Activated T-helper 1 cell treated with anti-CD3 and anti-CD28 coated beads, Interleukin-12 subunit alpha, Interleukin-12 subunit beta, Interleukin-2, Interleukin-4 antibody, amounts not matched to agents 30 ng/mL and 10 ng/mL and 1 ng/mL, durations not matched to agents 14 hours and 24 hours and 36 hours (primary cell): ENCODE measurements at regions not wholly inside any gene's neighbourhood (a gene's known extent, or its start where the extent isn't known, plus 50 kb on each side); places are given as distances from the start of the nearest gene placed in this dataset.
A peak's percentile ranks its signal among the peaks of the same experiment; 100 is the strongest.

Source experiments
- DNase-seq: peaks from one replicate; pipeline ENCODE4 v3.0.0; 2021; ENCODE audit warnings: low spot score
- H3K27ac Mint-ChIP-seq: one replicate; pipeline ENCODE4 v1.8.0; 2021; ENCODE audit warnings: mild to moderate bottlenecking, mixed read lengths
- H3K27me3 Mint-ChIP-seq: one replicate; pipeline ENCODE4 v1.8.0; 2022; ENCODE audit warnings: mild to moderate bottlenecking, moderate library complexity, mixed read lengths; ENCODE audit not compliant: insufficient read depth
- H3K36me3 Mint-ChIP-seq: one replicate; pipeline ENCODE4 v1.8.0; 2021; ENCODE audit warnings: low read depth, mixed read lengths
- H3K4me1 Mint-ChIP-seq: one replicate; pipeline ENCODE4 v1.8.0; 2021; ENCODE audit warnings: low read depth, mixed read lengths
- H3K4me3 Mint-ChIP-seq: one replicate; pipeline ENCODE4 v1.8.0; 2021; ENCODE audit warnings: mild to moderate bottlenecking, moderate library complexity, mixed read lengths
- H3K9me3 Mint-ChIP-seq: one replicate; pipeline ENCODE4 v1.8.0; 2021; ENCODE audit warnings: mixed read lengths
- intact Hi-C: fragments of 100-400 bp; cut with micrococcal nuclease; formaldehyde crosslinking; loops from one replicate; pipeline ENCODE4 v1.15.1; 2024

DNA sequence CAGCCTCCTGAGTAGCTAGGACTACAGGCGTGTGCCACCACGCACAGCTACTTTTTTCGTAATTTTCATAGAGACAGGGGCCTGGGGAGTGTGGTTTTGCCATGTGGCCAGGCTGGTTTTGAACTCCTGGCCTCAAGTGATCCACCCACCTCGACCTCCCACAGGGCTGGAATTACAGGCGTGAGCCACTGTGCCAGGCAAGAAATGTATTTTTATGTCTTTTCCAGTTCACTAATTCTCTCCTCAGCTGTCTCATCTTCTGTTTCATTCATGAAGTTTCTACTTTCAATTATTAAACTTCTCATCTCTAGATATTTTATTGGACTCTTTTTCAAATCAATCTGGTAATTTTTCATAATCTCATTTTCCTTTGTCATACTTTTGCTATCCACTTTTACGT lies 72.1 kb upstream of the DISP3 start:
- H3K9me3 Mint-ChIP-seq, result peaks cover 36% of the 10 kb centered on the region
- no peak for DNase-seq
- H3K36me3 Mint-ChIP-seq, result peaks cover 10% of the 10 kb centered on the region
- peaks cover 23% of the 10 kb centered on the region for H3K4me1 Mint-ChIP-seq
- H3K27me3 Mint-ChIP-seq, result peaks cover 6% of the 10 kb centered on the region
- peak overlapping the region; percentile 48 for H3K4me3 Mint-ChIP-seq
- intact Hi-C loops, result no loop called here
- peak overlapping the region; percentile 67 for H3K27ac Mint-ChIP-seq

DNA sequence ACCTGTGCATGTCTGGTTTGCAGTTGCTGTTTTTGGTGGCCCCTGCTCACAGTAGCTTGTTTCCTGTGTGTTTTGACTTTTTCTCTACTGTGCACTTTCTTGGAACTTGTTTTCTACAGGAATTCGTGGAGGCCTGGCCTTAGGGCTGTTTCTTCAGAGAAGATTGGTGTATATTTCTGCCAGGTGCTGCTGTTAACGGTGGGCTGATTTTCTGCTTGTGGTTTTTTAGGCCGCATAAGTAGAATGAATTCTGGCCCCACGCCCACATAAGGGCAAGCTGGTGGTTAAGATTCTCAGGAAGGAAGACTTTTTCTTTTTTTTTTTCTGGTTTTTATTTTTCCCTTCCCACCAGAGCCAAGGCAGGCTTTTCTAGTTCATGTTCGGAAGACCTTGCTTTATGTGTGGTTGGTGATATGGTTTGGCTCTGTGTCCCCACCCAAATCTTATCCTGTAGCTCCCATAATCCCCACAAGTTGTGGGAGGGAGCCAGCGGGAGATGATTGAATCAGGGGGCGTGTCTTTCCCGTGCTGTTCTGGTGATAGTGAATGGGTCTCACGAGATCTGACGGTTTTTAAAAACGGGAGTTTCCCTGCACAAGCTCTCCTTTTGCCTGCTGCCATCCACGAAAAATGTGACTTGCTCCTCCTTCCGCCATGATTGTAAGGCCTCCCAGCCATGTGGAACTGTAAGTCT lies 71.5 kb upstream of the DISP3 start:
- peaks cover 10% of the 10 kb centered on the region for H3K36me3 Mint-ChIP-seq
- H3K9me3 Mint-ChIP-seq, result peaks cover 36% of the 10 kb centered on the region
- intact Hi-C loops, result no loop called here
- H3K4me1 Mint-ChIP-seq, result peaks cover 23% of the 10 kb centered on the region
- DNase-seq, result peak; percentile 15
- H3K27ac Mint-ChIP-seq, result peak overlapping the region; percentile 67
- peak overlapping the region; percentile 48 for H3K4me3 Mint-ChIP-seq
- H3K27me3 Mint-ChIP-seq, result peaks cover 6% of the 10 kb centered on the region

DNA sequence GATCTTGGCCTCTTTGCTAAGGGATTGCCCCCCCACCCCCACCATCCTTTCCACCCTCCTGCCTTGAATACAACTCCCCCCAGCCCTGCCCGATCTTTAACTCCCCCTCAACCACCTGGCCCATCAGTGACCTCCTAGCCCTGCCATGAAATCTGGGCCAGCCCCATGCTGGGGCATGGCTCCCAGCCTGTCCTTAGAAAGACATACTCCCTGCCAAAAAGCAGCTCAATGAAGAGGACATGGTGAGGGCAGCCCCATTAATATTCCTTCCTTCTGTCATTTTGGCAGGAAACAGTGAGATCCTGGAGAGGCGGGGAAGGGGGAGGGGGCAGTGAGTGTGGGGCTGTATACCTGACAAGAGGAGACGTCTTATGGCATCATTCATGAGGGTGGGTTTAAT lies 66.8 kb upstream of the DISP3 start:
- DNase-seq, result no peak
- no peak overlapping the region for H3K27ac Mint-ChIP-seq
- peaks cover 17% of the 10 kb centered on the region for H3K9me3 Mint-ChIP-seq
- intact Hi-C loops, result no loop called here
- no peak overlapping the region for H3K4me3 Mint-ChIP-seq
- peaks cover 19% of the 10 kb centered on the region for H3K4me1 Mint-ChIP-seq
- no peaks in the 10 kb centered on the region for H3K27me3 Mint-ChIP-seq
- peaks cover 6% of the 10 kb centered on the region for H3K36me3 Mint-ChIP-seq

DNA sequence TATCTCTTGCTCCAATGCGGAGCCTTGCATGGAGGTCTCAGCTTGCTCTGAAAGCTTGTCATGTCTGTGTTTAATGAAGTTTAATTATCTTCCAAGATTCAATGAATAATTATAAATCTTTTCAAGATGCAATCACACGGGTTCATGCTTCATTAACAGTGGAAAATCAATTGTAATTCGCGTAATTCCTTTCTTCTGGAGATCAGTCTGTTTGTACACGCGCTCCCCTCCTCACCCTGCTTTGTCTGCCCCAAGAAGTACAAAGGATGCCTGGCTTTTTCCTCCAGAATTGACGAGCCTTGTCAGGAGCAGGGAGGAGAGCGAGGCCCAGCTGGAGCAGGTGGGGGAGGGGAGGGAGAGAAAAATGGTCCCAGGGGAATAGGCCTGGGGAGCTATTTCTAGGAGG lies 65.0 kb upstream of the DISP3 start:
- H3K27me3 Mint-ChIP-seq, result no peaks in the 10 kb centered on the region
- no peak overlapping the region for H3K4me3 Mint-ChIP-seq
- H3K4me1 Mint-ChIP-seq, result peaks cover 2% of the 10 kb centered on the region
- intact Hi-C loops, result no loop called here
- no peak overlapping the region for H3K27ac Mint-ChIP-seq
- H3K36me3 Mint-ChIP-seq, result no peaks in the 10 kb centered on the region
- DNase-seq, result no peak
- H3K9me3 Mint-ChIP-seq, result peaks cover 2% of the 10 kb centered on the region

DNA sequence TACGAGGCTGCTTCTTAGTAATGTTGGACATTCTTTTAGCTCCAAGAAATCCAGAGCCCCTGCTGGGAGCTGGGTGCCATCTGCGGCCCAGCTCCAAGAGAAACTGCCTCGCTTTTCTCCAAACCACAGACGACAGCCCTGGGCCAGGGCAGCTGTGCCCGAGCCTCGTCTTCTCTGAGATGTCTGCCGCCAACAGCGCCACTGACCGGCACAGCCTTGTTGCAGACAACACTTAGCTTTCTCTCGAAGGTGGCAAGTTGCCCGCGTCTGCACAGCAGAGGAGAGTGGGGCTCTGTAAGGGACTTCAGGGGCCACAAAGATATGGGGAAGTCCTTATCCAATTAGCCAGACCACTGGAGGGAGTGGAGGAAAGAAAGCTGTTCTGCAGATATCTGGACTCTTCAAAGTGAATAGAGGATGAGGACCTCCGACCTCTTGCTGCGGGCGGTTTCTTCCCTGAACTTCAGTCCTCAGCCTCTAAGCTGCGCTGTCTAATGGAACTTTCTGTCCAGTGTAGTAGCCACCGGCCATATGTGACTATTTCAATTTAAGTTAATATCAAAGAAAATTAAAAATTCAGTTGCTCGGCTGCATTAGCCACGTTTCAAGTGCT lies 63.9 kb upstream of the DISP3 start:
- DNase-seq, result no peak
- H3K36me3 Mint-ChIP-seq, result no peaks in the 10 kb centered on the region

DNA sequence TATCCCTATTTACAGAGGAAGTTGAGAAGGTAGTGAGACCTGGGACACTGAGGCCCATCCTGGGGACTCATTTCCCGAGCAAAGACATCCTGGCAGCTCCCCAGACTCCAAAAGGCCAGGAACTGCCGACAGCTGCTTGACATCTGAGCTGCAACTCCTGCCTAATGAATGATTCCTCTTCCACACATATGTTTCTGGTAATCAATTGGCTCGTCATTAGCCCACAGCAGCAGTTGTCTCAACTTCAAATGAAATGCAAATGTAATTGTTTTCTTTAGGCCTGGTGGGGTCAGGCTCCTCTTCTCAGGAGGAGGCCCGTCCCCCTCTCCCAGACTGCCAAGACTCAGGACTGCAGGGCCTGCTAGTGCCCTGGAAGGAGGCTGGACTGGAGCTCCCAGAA lies 61.8 kb upstream of the DISP3 start:
- Mint-ChIP-seq H3K27me3 (peaks cover 4% of the 10 kb centered on the region), H3K4me3 (no peak overlapping the region), H3K27ac (no peak overlapping the region), H3K36me3 (no peaks in the 10 kb centered on the region), H3K9me3 (no peaks in the 10 kb centered on the region), H3K4me1 (no peaks in the 10 kb centered on the region)
- DNase-seq, result no peak
- intact Hi-C loops, result no loop called here

More for the DNA sequence above, 63.9 kb upstream of the DISP3 start:
- Mint-ChIP-seq H3K27ac (no peak overlapping the region), H3K9me3 (no peaks in the 10 kb centered on the region), H3K27me3 (no peaks in the 10 kb centered on the region), H3K4me1 (no peaks in the 10 kb centered on the region), H3K4me3 (no peak overlapping the region)
- intact Hi-C loops, result no loop called here

DNA sequence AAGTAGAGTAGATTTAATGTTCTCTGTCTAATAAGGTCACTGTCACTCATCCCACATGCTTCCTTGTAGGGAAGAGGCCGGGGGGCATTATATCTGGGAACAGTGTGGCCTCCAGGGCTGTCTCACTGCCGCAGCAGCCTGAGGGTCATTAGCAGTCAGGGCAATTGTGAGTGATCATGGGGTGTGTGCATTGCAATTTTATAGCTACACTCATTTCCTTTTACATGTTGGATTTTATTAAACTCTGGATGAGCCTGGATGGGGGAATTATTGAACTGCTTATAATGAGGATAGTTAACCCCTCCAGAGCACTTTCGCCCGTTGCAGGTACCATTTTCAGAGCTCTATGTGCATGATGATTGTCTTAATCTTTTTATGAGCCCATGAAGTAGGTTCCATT lies 60.9 kb upstream of the DISP3 start:
- no peaks in the 10 kb centered on the region for H3K9me3 Mint-ChIP-seq
- DNase-seq, result no peak
- H3K27me3 Mint-ChIP-seq, result peaks cover 4% of the 10 kb centered on the region
- intact Hi-C loops, result no loop called here
- H3K27ac Mint-ChIP-seq, result no peak overlapping the region
- no peaks in the 10 kb centered on the region for H3K36me3 Mint-ChIP-seq
- H3K4me1 Mint-ChIP-seq, result no peaks in the 10 kb centered on the region
- no peak overlapping the region for H3K4me3 Mint-ChIP-seq

DNA sequence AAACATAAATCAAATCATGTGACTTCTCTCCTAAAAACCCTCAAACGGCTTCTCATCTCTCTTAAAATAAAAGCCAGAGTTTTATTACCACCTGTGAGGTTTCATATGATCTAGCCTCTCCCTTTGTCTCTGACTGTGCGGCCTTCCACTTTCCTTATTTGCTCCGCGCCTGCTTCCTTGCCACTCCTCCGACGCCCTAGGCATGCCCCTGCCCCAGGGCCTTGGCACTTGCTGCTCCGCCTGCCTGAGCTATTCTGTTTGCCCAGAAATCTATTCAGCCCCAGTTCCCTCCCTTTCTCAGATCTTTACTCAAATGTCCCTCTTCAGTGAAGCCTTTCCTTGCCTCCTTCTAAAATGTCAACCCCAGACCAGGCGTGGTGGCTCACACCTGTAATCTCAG lies 57.5 kb upstream of the DISP3 start:
- Mint-ChIP-seq H3K36me3 (no peaks in the 10 kb centered on the region), H3K4me3 (no peak overlapping the region), H3K9me3 (no peaks in the 10 kb centered on the region), H3K27ac (no peak overlapping the region), H3K27me3 (peaks cover 4% of the 10 kb centered on the region), H3K4me1 (no peaks in the 10 kb centered on the region)
- intact Hi-C loops, result no loop called here
- no peak for DNase-seq

DNA sequence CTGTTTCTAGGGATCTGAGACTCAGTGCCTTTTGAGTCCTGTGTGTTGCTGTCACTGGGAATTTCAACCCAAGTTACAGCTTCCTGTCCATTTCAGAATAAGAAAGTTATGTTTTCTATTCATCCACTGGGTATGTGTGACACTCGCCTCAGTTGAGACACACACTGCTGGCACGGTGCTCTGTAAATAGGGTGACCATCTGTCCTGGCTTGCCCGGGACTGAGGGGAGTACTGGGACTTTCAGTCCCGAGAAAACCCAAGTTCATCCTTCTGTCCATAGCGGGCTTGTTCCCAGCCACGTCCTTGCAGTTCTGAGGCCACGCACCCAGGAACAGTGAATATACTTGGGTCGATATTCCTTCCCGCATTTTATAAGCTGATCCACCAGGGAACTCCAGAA lies 56.3 kb upstream of the DISP3 start:
- H3K27ac Mint-ChIP-seq, result no peak overlapping the region
- no peaks in the 10 kb centered on the region for H3K9me3 Mint-ChIP-seq
- H3K36me3 Mint-ChIP-seq, result no peaks in the 10 kb centered on the region

DNA sequence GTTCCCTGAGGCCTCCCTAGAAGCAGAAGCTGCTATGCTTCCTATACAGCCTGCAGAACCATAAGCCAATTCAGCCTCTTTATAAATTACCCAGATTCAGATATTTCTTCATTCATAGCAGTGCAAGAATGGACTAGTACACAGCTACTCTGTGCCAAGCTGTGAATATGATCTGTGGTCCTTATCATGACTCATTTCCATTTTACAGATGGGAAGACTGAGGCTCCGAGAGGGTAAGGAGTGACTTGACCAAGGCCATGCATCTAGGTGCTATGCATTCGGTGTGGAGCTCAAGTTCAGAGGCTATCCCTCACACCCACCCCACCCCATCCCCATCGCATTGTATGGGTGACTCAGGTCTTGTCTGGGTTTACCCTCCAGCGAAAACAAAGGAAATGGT lies 52.3 kb upstream of the DISP3 start:
- no peaks in the 10 kb centered on the region for H3K36me3 Mint-ChIP-seq
- no peak overlapping the region for H3K27ac Mint-ChIP-seq
- no peak overlapping the region for H3K4me3 Mint-ChIP-seq
- no peaks in the 10 kb centered on the region for H3K9me3 Mint-ChIP-seq
- no peaks in the 10 kb centered on the region for H3K27me3 Mint-ChIP-seq
- DNase-seq, result no peak
- no peaks in the 10 kb centered on the region for H3K4me1 Mint-ChIP-seq
- intact Hi-C loops, result no loop called here

More for the DNA sequence above, 56.3 kb upstream of the DISP3 start:
- no peak overlapping the region for H3K4me3 Mint-ChIP-seq
- intact Hi-C loops, result no loop called here
- peaks cover 4% of the 10 kb centered on the region for H3K27me3 Mint-ChIP-seq
- H3K4me1 Mint-ChIP-seq, result no peaks in the 10 kb centered on the region
- no peak for DNase-seq

DNA sequence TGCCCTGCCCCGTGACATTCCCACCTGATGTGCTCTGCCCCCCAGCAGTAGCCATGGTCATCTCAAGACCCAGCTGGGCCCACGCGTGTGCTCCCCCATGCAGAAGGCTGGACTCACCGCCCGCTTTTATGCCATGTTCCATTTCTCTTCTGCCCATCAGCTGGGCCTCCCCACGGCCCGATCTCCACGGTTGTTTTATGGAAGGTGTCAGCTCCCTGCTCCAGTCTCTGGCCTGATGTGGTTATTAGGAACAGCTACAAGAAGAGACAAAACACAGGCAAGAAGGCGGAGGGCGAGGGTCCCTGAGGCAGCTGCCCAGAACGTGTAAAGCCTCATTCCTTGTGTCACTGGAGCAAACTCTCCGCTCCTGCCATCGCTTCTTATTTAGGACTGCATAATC lies 50.2 kb upstream of the DISP3 start:
- H3K27ac Mint-ChIP-seq, result no peak overlapping the region
- no peaks in the 10 kb centered on the region for H3K36me3 Mint-ChIP-seq
- no peaks in the 10 kb centered on the region for H3K4me1 Mint-ChIP-seq
- intact Hi-C loops, result no loop called here
- no peaks in the 10 kb centered on the region for H3K9me3 Mint-ChIP-seq
- DNase-seq, result no peak
- H3K27me3 Mint-ChIP-seq, result peaks cover 6% of the 10 kb centered on the region
- H3K4me3 Mint-ChIP-seq, result no peak overlapping the region
